Fibroblast of skin of right biceps (primary cell): ENCODE measurements at regions not wholly inside any gene's neighbourhood (a gene's known extent, or its start where the extent isn't known, plus 50 kb on each side); places are given as distances from the start of the nearest gene placed in this dataset.
A peak's percentile ranks its signal among the peaks of the same experiment; 100 is the strongest.

Source experiments
- DNase-seq: peaks from one replicate; pipeline ENCODE4 v3.0.0-alpha.2; 2013

DNA sequence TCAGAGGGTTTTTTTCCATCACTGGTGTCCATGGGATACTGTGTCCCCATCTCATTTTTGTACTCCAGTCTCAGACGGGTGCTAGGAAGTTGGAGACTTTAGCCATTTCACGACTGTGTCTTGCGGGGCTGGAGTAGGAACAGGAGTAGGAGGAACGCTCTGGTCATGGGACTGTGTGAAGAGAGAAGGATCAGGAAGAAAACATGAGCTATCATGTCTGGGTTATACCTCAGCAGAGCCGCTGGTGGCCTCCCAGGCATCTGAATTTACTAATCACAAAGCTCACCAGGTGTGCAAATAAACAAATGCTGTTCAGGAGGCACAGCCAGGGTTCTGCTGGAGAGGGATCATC, 225.4 kb downstream of the SEC14L1 start:
- DNase-seq: no peak

DNA sequence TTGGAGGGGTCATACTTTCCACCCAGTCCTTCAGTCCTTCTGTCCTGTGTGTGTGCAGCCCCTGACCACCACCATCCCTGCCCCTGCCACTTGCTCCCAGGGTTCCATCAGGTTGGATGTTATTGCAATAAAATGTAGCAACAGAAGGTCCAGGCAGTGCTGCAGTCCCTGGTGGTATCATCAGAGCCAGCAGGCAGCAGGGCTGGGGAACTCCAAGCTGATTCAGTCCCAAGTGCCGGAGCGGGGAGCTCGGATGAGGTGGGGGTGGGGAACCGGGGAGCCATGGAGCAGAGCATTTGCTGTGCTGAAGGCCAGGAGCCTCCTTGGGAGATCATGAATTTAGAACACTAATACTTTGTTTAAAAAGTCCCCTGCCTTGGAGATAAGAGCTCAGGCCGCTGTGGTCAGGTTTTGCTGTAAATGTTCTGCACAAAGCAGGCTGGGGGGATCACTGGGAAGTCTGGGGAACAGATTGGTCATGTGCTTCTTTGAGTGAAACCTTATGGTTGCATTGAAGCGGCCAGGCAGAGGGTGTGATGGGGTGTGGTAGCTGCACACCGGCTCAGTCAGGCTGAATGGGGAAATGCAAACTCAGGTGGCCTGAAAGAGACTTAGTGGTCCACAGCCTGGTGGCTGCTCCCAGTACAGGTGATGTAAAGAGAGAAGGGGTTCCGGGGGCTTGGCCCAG, 225.9 kb downstream of the SEC14L1 start:
- peak; percentile 66 for DNase-seq

- DNase-seq: no peak
Observed at GRCh38 chr17:77369544-77369971, 228.8 kb downstream of the SEC14L1 start.

DNA sequence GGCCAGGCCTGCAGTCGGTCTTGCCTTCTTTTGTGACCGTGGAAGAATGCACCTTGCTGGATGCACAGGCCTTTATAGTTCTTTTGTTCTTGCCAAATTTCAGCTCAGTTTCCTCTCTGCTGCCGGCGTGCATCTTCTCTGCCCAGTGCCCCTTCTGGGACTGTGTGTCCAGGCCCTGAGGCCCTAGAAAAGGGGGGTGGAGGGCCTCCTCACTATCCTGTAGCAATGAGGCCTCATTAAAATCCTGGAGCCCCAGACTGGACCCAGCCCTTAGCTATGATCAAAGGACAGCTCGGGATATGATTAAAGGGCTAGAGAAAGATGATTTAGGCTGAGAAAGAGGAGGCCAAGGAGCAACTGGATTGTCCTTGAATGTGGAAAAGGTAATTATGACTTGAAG, 229.8 kb downstream of the SEC14L1 start:
- no peak for DNase-seq

GRCh38 chr17:77371117-77371887, 230.5 kb downstream of the SEC14L1 start:
- DNase-seq: peak; percentile 77

DNA sequence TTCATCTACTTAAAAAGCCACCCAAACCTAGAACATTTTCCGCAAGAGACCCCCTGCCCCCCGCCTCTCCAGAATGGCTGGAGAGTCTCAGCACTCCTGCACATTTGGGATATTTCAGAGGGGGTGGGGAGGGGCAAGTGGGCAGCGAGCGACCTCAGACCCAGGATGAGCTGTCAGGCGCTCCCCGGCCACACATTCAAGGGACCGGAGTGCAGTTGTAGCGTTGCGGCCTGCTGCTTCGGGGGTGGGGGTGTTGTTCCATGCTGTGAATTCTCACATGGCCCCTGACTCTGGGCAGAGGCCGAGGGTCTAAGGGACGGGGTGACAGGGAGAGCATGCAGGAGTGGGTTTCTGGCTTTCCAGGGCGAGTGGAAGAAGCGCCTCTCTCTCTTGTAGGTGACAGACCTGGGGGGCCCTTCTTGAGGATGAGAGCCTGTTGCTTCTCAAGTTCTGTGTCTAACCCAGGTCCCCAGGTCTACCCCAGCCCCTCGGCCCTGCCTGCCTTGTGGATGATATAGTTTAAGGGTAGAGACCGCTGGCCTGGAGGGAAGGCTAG, 231.2 kb downstream of the SEC14L1 start:
- DNase-seq: no peak

- peak; percentile 88 for DNase-seq
Observed at GRCh38 chr17:77372444-77373298, 231.9 kb downstream of the SEC14L1 start.

DNA sequence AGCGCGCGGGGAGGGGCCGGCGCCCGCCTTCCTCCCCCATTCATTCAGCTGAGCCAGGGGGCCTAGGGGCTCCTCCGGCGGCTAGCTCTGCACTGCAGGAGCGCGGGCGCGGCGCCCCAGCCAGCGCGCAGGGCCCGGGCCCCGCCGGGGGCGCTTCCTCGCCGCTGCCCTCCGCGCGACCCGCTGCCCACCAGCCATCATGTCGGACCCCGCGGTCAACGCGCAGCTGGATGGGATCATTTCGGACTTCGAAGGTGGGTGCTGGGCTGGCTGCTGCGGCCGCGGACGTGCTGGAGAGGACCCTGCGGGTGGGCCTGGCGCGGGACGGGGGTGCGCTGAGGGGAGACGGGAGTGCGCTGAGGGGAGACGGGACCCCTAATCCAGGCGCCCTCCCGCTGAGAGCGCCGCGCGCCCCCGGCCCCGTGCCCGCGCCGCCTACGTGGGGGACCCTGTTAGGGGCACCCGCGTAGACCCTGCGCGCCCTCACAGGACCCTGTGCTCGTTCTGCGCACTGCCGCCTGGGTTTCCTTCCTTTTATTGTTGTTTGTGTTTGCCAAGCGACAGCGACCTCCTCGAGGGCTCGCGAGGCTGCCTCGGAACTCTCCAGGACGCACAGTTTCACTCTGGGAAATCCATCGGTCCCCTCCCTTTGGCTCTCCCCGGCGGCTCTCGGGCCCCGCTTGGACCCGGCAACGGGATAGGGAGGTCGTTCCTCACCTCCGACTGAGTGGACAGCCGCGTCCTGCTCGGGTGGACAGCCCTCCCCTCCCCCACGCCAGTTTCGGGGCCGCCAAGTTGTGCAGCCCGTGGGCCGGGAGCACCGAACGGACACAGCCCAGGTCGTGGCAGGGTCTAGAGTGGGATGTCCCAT, 232.8 kb downstream of the SEC14L1 start:
- DNase-seq: no peak

GRCh38 chr17:77374170-77374936, 233.6 kb downstream of the SEC14L1 start:
- peak; percentile 89 for DNase-seq

- DNase-seq: no peak
Observed at GRCh38 chr17:77375108-77375916, 234.5 kb downstream of the SEC14L1 start.

DNA sequence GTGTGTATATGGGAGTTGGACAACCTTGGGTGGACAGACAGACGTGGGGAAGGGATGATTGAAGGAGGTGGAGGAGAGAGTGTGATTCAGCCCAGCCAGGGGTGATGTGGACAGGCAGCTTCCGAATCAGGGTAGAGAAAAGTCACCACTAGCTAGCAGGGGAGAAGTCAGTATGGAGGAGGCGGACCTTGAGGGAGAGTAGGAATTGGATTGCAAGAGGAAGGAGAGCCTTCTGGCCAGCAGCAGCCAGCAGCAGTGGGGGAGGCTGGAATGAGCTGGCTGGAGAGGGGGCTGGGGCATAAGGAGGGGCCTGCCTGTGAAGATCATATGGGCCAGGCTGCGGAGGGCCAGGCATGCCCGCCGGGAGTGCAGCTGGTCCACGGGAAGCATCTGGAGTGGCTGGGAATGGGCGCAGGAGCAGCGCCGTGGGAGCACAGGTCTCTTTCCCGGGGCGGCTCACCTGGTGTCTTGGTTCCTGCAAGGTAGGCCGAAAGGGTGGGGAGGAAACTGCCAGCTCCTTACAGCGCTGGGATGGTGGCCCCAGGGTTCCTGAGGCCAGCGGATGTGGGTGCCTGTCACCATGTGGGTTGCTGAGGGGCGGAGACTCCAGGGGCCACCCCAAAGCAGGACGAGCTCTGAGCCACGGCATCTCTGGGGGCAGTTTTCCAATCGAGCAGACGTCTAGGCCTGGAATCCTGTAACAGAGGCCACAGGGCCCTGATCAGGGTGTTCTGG, 235.3 kb downstream of the SEC14L1 start:
- DNase-seq: peak; percentile 89

GRCh38 chr17:77376795-77377709, 236.3 kb downstream of the SEC14L1 start:
- no peak for DNase-seq

GRCh38 chr17:77377710-77378235, 237.0 kb downstream of the SEC14L1 start:
- DNase-seq: no peak

DNA sequence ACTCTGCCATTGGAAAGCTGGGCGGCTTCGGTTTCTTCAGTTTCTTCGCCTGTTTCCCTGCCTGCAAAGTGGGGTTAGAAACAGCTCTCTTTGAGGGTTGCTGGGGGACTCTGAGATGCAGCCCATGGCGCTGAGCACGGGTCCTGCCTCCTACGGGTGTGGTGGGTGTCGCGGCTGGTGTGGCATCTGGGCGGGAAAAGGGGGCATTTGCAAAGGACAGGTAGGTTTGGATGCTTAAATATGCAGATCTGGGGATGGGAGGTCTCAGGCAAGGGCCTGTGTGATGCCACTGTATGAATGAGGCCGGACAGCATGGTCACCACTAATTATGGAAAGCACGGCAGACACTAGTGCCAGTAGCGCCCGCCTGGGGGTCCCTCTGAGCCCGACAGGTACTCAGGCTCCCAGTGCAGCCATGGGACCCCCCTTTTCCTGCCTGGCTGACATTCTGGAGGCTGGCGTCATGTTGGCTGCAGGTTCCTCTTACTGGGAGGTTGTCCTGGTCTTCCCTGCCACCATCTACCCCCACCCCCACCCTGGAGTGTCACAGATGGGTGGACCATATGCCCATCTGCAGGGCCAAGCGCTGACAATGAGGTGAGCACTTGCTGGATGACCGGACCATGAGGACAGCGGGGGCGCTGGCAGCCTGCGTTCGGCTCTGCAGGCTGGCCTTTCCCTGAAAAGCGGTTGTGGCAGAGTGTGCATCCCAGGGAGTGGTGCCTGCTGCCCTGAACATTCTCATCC, 237.7 kb downstream of the SEC14L1 start:
- no peak for DNase-seq

DNA sequence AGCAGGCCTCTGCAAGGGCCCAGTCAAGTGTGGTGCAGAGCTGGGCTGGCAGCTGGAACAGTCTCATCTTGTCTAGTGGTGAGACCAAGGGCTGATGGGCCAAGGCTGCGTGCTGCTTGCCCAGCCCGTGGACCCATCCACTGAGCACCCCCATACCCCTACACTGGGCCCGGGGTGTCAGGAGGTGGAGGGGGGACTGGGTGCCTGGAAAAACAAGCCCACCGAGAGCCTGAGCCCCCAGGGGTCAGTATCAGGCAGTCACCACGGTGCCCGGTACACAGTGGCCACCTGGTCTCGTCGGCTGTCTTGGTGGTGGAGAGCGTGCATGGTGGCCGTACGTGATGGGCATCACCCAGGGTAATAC, 238.3 kb downstream of the SEC14L1 start:
- DNase-seq: no peak

GRCh38 chr17:77379832-77380231, 239.1 kb downstream of the SEC14L1 start:
- DNase-seq: no peak

DNA sequence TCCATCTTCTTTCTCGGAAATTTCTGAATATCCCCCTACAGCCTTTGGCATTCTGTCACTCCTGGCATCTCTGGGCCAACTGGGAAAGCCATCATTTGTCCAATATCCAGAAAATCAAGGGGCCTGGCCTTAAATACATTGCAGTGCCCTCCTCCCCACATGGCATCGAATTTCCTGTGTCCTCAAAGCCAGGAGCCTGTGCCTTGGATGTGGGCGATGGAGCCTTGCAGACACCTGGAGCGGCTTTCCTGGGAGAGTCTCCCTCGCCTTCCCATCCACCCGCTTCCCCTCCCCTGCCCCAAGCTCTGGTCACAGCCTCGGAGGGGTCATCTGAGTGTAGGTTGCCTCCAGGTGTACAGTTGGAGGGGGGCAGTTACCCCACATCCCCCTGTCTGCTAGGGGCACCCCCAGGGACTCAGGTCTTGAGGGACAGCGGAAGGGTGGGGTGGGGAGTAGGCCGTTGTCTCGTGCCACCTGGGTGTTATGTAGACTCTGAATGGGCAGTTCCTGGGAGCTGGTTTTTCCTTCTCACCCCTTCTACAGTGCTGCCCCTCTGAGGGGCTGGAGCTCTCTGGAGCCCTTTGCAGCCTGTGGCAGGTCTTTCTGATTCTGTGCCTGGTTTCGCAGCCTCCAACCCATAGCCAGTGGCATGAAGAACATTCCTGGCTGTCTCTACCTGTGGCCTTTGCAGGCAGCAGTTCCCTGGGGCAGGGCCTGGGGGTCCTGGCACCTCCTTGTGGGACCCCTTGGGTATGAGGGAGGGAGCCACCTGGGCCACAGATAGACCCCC, 239.8 kb downstream of the SEC14L1 start:
- DNase-seq: no peak
